Type B pancreatic cell (in vitro differentiated cells): ENCODE measurements at regions not wholly inside any gene's neighbourhood (a gene's known extent, or its start where the extent isn't known, plus 50 kb on each side); places are given as distances from the start of the nearest gene placed in this dataset.
"Not testable (repeated sequence)": the region's sequence is repeated elsewhere in the genome, so short reads cannot be mapped to it uniquely, and the experiment has no call there.

Experiments
- DNase-seq: peaks from one replicate; pipeline ENCODE4 v3.0.0; 2021; ENCODE audit warnings: mixed read lengths; ENCODE audit not compliant: unreplicated experiment; ENCODE audit errors: extremely low spot score
- H3K27ac Mint-ChIP-seq: 2 replicates; pipeline ENCODE4 v1.8.0; 2021; ENCODE audit warnings: mild to moderate bottlenecking, mixed read lengths
- H3K27me3 Mint-ChIP-seq: 2 replicates; pipeline ENCODE4 v1.8.0; 2021; ENCODE audit warnings: mixed read lengths
- H3K36me3 Mint-ChIP-seq: 2 replicates; pipeline ENCODE4 v1.8.0; 2021; ENCODE audit warnings: mixed read lengths
- H3K4me1 Mint-ChIP-seq: one replicate; pipeline ENCODE4 v1.8.0; 2021; ENCODE audit warnings: mixed read lengths; ENCODE audit not compliant: unreplicated experiment
- H3K4me3 Mint-ChIP-seq: 2 replicates; pipeline ENCODE4 v1.8.0; 2021; ENCODE audit warnings: mild to moderate bottlenecking, mixed read lengths
- H3K9me3 Mint-ChIP-seq: 2 replicates; pipeline ENCODE4 v1.8.0; 2021; ENCODE audit warnings: mixed read lengths
- CTCF ChIP-seq: fragments of 200-600 bp; sonication (generic); conservative IDR thresholded peaks from 2 replicates; pipeline ENCODE4 v1.5.0; 2021; ENCODE audit warnings: antibody characterized with exemption, mild to moderate bottlenecking

DNA sequence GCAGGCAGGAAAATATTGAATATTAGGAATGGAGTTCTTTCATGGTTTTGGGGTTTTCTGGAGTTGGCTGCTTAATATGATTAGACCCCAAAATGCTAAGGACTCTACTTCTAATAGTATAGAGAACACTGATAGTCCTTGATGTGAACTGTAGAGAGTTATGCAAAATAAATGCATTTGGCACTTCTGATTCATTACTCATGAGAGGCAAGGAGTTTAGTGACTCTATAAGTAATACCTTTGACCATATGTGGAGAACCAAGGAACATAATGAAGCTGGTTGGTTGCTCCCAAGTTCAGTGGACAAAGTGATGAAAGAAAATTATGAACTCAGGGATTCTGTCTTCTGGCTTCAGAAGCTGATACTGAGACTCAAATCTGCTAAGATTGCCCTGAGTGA is 83.9 kb upstream of the RANBP6 start:
- H3K4me1 Mint-ChIP-seq, H3K4me3 Mint-ChIP-seq, H3K36me3 Mint-ChIP-seq, H3K27ac Mint-ChIP-seq, H3K27me3 Mint-ChIP-seq, DNase-seq, H3K9me3 Mint-ChIP-seq: not testable (repeated sequence)

- no peak for DNase-seq
- Mint-ChIP-seq H3K36me3 (no peaks in the 10 kb centered on the region), H3K27ac (no peak overlapping the region), H3K27me3 (no peaks in the 10 kb centered on the region), H3K4me3 (no peak overlapping the region), H3K9me3 (no peaks in the 10 kb centered on the region), H3K4me1 (no peaks in the 10 kb centered on the region)
- TF ChIP-seq CTCF: no peak
Measured at GRCh38 chr9:6098431-6098830, 83.0 kb upstream of the RANBP6 start.

DNA sequence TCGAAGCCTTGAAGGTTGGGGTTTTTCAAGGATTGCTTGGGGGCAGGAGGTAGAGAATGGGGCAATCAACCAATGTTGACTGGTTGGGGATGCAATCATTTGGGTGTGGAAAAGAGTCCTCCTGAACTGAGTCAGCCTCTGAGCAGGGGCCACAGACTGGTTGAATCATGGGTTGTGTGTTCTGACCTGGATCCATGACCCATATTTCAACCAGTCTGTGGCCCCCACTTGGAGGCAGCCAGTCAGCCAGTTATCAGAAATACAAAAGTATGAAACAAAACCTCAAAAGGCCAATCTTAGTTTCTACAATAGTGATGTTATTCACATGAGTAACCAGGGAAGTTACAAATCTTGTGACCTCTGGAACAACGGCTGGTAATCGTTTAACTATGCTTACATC is 81.4 kb upstream of the RANBP6 start:
- TF ChIP-seq CTCF: no peak
- no peaks in the 10 kb centered on the region for H3K9me3 Mint-ChIP-seq
- H3K27ac Mint-ChIP-seq: no peak overlapping the region
- no peaks in the 10 kb centered on the region for H3K36me3 Mint-ChIP-seq
- H3K27me3 Mint-ChIP-seq: no peaks in the 10 kb centered on the region
- no peaks in the 10 kb centered on the region for H3K4me1 Mint-ChIP-seq
- DNase-seq: no peak
- H3K4me3 Mint-ChIP-seq: no peak overlapping the region

DNA sequence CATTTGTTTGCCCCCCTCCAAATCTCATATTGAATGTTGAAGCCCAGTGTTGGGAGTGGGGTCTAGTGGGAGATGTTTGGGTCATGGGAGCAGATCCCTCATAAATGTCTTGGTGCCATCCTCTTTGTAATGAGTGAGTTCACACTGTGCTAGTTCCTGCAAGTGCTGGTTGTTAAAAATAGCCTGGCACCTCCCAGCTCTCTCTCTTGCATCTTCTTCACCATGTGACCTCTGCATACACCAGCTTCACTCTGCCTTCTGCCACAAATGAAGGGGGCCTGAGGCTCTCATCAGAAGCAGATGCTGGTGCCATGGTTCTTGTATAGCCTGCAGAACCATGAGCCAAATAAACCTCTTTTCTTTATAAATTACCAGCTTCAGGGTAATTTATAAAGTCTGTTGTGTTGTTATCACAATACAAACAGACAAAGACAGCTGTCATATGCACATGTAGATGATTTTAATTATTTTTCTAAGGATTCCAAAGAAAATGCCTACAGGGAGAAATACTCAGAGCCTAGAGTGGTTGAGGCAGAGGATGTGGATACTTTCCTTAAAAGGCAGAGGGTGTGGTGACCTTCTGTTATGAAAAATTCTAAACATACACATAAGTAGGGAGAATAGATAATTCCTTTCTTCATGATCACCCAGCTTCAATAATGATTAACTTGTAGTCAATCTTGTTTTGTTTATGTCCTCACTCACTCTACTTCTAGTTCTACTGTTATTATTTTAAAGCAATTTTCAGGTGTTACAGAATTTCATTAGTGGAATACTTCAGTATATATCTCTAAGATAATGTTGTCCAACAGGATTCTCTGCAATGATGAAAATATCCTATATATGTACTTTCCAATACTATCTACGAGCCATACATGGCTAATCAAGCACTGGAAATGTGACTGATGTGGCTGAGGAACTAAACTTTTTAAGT is 75.1 kb upstream of the RANBP6 start:
- Mint-ChIP-seq H3K36me3 (no peaks in the 10 kb centered on the region), H3K4me1 (no peaks in the 10 kb centered on the region), H3K27me3 (no peaks in the 10 kb centered on the region), H3K9me3 (peaks cover 4% of the 10 kb centered on the region), H3K4me3 (no peak overlapping the region), H3K27ac (no peak overlapping the region)
- TF ChIP-seq CTCF: no peak
- DNase-seq: no peak

- H3K4me1 Mint-ChIP-seq: no peaks in the 10 kb centered on the region
- H3K4me3 Mint-ChIP-seq: no peak overlapping the region
Measured at GRCh38 chr9:6089300-6089699, 73.9 kb upstream of the RANBP6 start.

More at GRCh38 chr9:6089300-6089699, 73.9 kb upstream of the RANBP6 start:
- H3K27me3 Mint-ChIP-seq: peaks cover 3% of the 10 kb centered on the region
- peaks cover 4% of the 10 kb centered on the region for H3K9me3 Mint-ChIP-seq
- H3K36me3 Mint-ChIP-seq: no peaks in the 10 kb centered on the region
- H3K27ac Mint-ChIP-seq: no peak overlapping the region
- TF ChIP-seq CTCF: no peak
- no peak for DNase-seq
